Karpas-422 (cell line): ENCODE measurements at regions not wholly inside any gene's neighbourhood (a gene's known extent, or its start where the extent isn't known, plus 50 kb on each side); places are given as distances from the start of the nearest gene placed in this dataset.

Experiments
- DNase-seq: peaks from one replicate; pipeline ENCODE4 v3.0.0-alpha.2; 2015
- H2AFZ ChIP-seq: fragments of 200-600 bp; sonication (generic); 2 replicates; pipeline ENCODE4 v1.6.1; 2014; ENCODE audit warnings: antibody characterized with exemption, low read length, mixed read lengths
- H3K27ac ChIP-seq: fragments of 200-600 bp; sonication (generic); 2 replicates; pipeline ENCODE4 v1.5.1; 2014; ENCODE audit warnings: mild to moderate bottlenecking, low read length, moderate library complexity
- H3K27me3 ChIP-seq: fragments of 200-600 bp; sonication (generic); 2 replicates; pipeline ENCODE4 v1.6.1; 2014; ENCODE audit warnings: low read length, mixed read lengths
- H3K36me3 ChIP-seq: fragments of 200-600 bp; sonication (generic); 2 replicates; pipeline ENCODE4 v1.6.1; 2014; ENCODE audit warnings: low read length, mixed read lengths; ENCODE audit not compliant: insufficient read depth
- H3K4me1 ChIP-seq: fragments of 200-600 bp; sonication (generic); 2 replicates; pipeline ENCODE4 v1.6.1; 2014; ENCODE audit warnings: mild to moderate bottlenecking, low read length, mixed read lengths
- H3K4me2 ChIP-seq: fragments of 200-600 bp; sonication (generic); 2 replicates; pipeline ENCODE4 v1.6.1; 2014; ENCODE audit warnings: low read length, low read depth, mild to moderate bottlenecking; ENCODE audit not compliant: poor library complexity, severe bottlenecking
- H3K4me3 ChIP-seq: fragments of 200-600 bp; sonication (generic); 2 replicates; pipeline ENCODE4 v1.5.1; 2014; ENCODE audit warnings: mild to moderate bottlenecking, antibody characterized with exemption, low read length, mixed read lengths
- H3K79me2 ChIP-seq: fragments of 200-600 bp; sonication (generic); 2 replicates; pipeline ENCODE4 v1.6.1; 2014; ENCODE audit warnings: mild to moderate bottlenecking, low read length, mixed read lengths
- H3K9ac ChIP-seq: fragments of 200-600 bp; sonication (generic); 2 replicates; pipeline ENCODE4 v1.6.0; 2014; ENCODE audit warnings: low read length
- H3K9me2 ChIP-seq: fragments of 200-600 bp; sonication (generic), shearing (Covaris generic); replicated peaks from 2 replicates; pipeline ENCODE4 v1.6.0; 2014; ENCODE audit warnings: mild to moderate bottlenecking, low read length, moderate library complexity; ENCODE audit not compliant: insufficient read depth
- H3K9me3 ChIP-seq: fragments of 300-700, 200-600 bp; sonication (generic); 2 replicates; pipeline ENCODE4 v1.6.1; 2014; ENCODE audit warnings: low read length, mixed read lengths
- H4K20me1 ChIP-seq: fragments of 200-600 bp; sonication (generic); 2 replicates; pipeline ENCODE4 v1.6.1; 2014; ENCODE audit warnings: mild to moderate bottlenecking, antibody characterized with exemption, low read length, low read depth; ENCODE audit not compliant: insufficient read depth

DNA sequence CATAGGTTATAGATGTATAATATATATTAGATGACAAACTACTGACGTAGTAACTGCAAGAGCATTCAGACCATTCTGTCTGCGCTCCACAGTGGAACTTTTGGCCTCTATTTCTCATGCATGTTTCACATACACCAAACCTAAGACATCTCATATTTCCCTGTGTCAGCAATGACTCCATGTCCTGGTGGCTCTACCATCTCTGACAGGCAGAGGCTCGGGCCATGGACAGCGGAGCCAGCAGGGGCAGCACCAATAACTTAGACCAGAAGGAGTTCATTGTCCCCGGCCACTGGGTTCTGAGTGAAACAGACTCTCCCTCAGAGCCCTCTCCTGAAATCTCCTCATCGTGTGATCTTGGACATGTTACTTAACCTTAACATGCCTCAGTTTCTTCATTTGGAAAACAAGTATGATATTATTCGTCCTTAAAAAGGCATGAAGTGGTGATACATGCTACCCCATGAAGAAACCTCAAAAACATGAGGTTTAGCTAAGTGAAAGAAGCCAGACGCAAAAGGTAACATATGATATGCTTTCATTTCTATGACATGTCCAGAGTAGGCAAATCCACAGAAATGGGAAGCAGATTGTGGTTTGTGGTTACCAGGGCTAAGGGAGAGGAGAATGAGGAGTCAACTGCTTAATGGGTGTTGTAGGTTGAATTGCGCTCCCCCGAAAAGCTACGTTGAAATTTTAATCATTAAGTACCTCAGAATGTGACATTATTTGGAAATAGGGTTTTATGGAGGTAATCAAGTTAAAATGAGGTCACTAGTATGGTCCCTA, 564.0 kb upstream of the JARID2 start:
- Histone ChIP-seq H3K27ac (no peak overlapping the region), H3K4me2 (no peak overlapping the region), H4K20me1 (no peaks in the 10 kb centered on the region), H3K9ac (no peak overlapping the region), H3K36me3 (no peaks in the 10 kb centered on the region), H3K79me2 (no peaks in the 10 kb centered on the region), H3K27me3 (no peaks in the 10 kb centered on the region), H3K9me2 (no peaks in the 10 kb centered on the region), H3K9me3 (no peaks in the 10 kb centered on the region), H3K4me1 (no peaks in the 10 kb centered on the region), H2AFZ (no peak overlapping the region), H3K4me3 (no peak overlapping the region)
- no peak for DNase-seq

DNA sequence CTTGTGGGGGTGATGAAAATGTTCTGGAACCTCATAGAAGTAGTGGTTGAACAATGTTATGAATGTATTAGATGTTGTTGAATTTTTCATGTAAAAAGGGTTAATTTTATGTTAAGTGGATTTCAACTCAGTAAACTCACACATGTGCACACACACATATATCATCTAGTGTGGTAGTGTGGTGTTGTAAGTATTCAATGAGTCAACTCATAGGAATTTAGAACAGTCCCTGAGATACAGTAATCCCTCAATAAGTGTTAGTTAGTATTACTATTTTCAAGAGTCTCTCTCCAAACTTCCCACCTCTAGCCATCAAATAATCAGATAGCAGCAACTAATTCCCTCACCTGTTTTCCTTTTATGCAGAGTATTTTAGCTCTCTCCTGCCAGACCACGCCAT, 563.1 kb upstream of the JARID2 start:
- H4K20me1 ChIP-seq, result no peaks in the 10 kb centered on the region
- no peak for DNase-seq

DNA sequence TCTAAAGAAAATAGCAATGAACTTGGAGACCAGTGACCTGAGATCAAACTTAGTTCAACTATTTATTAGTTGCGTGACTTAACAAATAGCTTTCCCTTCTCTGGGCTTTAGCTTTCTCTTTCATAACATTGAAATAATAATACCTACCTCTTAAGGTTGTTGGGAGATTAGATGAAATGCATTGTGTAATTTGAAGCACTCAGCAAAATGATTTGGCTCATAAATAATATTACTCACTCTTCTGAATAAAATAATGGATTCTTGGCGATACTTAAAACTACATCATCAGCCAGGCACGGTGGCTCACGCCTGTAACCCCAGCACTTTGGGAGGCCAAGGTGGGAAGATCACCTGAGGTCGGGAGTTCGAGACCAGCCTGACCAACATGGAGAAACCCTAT, 556.2 kb upstream of the JARID2 start:
- H3K4me2 ChIP-seq, result no peak overlapping the region
- no peaks in the 10 kb centered on the region for H3K79me2 ChIP-seq
- no peak overlapping the region for H2AFZ ChIP-seq
- H3K9me2 ChIP-seq, result no peaks in the 10 kb centered on the region
- no peaks in the 10 kb centered on the region for H4K20me1 ChIP-seq
- no peak overlapping the region for H3K4me3 ChIP-seq
- 0 out of 2 replicates have a peak, but pooled peaks cover 3% of the 10 kb centered on the region for H3K27me3 ChIP-seq
- no peak overlapping the region for H3K27ac ChIP-seq
- no peak overlapping the region for H3K9ac ChIP-seq
- H3K9me3 ChIP-seq, result no peaks in the 10 kb centered on the region
- H3K4me1 ChIP-seq, result no peaks in the 10 kb centered on the region
- DNase-seq, result no peak
- H3K36me3 ChIP-seq, result no peaks in the 10 kb centered on the region

More for the DNA sequence above, 563.1 kb upstream of the JARID2 start:
- no peaks in the 10 kb centered on the region for H3K36me3 ChIP-seq
- no peaks in the 10 kb centered on the region for H3K9me3 ChIP-seq
- no peak overlapping the region for H3K4me3 ChIP-seq
- no peak overlapping the region for H3K9ac ChIP-seq
- H3K4me1 ChIP-seq, result no peaks in the 10 kb centered on the region
- no peaks in the 10 kb centered on the region for H3K27me3 ChIP-seq
- H3K79me2 ChIP-seq, result no peaks in the 10 kb centered on the region
- no peak overlapping the region for H2AFZ ChIP-seq
- no peak overlapping the region for H3K27ac ChIP-seq
- no peak overlapping the region for H3K4me2 ChIP-seq
- H3K9me2 ChIP-seq, result no peaks in the 10 kb centered on the region

DNA sequence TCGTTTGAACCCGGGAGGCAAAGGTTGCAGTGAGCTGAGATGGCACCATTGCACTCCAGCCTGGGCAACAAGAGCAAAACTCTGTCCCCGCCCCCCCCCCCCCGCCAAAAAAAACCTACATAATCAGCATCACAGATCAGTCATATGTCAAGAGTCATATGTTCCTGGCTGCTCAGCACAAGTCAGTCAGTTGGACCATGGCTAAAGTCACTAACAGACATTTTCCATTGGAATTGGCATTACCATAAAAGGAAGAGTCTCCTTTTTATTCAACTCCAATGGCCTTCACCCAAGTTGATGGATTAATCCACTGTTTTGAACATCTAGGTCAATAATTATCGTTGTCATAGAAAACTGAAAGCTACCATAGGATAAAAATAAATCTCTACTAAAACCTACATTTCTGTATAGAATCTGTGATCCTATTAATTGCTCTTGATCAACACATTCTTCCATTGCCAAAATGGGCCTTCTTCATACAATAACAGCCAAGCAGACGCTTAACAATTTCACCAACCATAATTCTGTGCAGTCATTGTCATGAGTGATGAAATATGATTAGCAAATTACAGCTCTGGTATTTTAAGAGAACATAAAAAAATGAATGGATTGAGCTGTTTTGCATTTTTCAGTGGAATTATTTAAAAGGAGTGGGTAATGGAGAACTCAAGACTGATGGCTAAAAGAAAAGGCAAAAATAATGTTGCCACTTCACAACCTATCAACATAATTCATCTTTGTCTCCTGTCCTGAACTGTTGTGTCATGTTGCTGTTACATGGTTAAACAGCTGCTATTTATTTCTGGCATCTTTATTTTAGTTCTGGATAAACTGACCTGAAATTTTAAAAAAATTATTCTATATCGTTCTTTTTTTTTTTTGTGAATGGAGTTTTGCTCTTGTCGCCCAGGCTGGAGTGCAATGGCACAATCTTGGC, 555.5 kb upstream of the JARID2 start:
- H3K4me1 ChIP-seq, result no peaks in the 10 kb centered on the region
- H3K36me3 ChIP-seq, result no peaks in the 10 kb centered on the region
- no peak overlapping the region for H3K4me2 ChIP-seq
- no peak for DNase-seq
- H3K79me2 ChIP-seq, result no peaks in the 10 kb centered on the region
- H2AFZ ChIP-seq, result no peak overlapping the region
- no peaks in the 10 kb centered on the region for H3K9me2 ChIP-seq
- H3K4me3 ChIP-seq, result no peak overlapping the region
- no peaks in the 10 kb centered on the region for H4K20me1 ChIP-seq
- H3K9me3 ChIP-seq, result no peaks in the 10 kb centered on the region
- H3K27ac ChIP-seq, result no peak overlapping the region
- H3K27me3 ChIP-seq, result 0 out of 2 replicates have a peak, but pooled peaks cover 3% of the 10 kb centered on the region
- H3K9ac ChIP-seq, result no peak overlapping the region

DNA sequence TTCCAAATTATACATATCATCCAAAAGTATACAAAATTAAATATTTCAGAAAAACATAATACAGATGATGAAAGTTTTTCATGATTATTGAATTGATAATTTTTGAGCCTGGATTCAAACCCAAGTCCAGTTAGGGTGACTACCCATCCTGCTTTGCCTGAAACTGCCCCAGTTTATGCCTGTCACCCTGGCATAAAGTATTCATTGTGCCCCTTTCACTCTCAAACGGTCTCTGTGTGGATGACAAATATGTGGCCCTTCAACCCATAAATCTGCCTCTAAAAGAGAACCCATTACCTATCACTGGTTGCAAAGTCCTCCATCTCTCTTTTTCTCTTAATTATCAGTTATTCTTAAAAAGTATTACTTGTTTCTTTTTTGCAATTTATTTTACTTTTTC, 553.7 kb upstream of the JARID2 start:
- H3K27ac ChIP-seq, result no peak overlapping the region
- H2AFZ ChIP-seq, result no peak overlapping the region
- no peaks in the 10 kb centered on the region for H4K20me1 ChIP-seq
- 0 out of 2 replicates have a peak, but pooled peaks cover 3% of the 10 kb centered on the region for H3K27me3 ChIP-seq
- H3K9ac ChIP-seq, result no peak overlapping the region
- no peaks in the 10 kb centered on the region for H3K9me2 ChIP-seq
- H3K36me3 ChIP-seq, result no peaks in the 10 kb centered on the region
- H3K79me2 ChIP-seq, result no peaks in the 10 kb centered on the region
- H3K4me1 ChIP-seq, result no peaks in the 10 kb centered on the region
- H3K4me2 ChIP-seq, result no peak overlapping the region
- no peak for DNase-seq
- no peak overlapping the region for H3K4me3 ChIP-seq
- no peaks in the 10 kb centered on the region for H3K9me3 ChIP-seq

DNA sequence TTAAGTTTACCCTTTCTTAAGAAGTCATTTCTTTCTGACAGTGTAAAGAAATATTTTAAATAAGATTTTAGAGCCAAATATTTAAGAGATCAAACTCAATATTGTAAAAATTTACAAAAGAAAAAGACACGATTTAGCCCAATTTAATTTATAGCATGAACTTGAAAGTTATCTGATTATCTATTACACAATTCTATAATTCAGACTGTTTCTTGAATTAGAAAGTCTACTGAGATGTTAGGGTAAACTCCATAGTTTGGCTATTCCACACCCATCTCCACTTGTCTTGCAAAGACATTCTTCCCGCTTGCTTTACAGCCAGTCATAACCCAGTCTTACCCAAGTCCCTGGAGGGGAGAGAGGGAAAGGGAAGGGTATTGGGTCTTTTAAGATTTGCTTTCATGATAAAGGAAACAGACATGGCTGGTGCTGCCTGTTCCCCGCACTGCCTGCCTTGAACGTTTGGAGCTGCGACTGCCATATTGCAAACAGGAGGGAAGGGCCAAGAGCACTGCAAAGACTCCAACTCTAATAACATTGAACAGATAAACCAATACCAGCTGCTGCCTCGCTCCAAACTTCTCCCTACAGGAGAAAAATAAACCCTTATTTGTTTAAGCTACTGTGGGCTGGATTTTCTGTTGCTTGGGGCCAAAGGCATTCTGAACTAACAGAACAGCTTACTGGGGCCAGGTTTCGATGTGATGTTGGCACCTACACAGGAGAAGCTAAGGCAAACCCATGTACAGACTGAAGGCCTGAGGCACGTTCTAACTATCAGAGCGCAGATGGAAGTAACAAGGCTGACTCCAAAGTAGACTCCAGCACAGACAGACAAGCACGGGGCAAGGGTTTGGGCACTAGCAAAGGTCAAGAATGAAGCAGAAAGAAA, 552.3 kb upstream of the JARID2 start:
- Histone ChIP-seq H3K27me3 (0 out of 2 replicates have a peak, but pooled peaks cover 3% of the 10 kb centered on the region), H3K4me2 (no peak overlapping the region), H3K9me2 (no peaks in the 10 kb centered on the region), H4K20me1 (no peaks in the 10 kb centered on the region), H3K36me3 (no peaks in the 10 kb centered on the region), H2AFZ (no peak overlapping the region), H3K4me3 (no peak overlapping the region), H3K4me1 (no peaks in the 10 kb centered on the region), H3K9ac (no peak overlapping the region), H3K79me2 (no peaks in the 10 kb centered on the region), H3K27ac (no peak overlapping the region), H3K9me3 (no peaks in the 10 kb centered on the region)
- no peak for DNase-seq

DNA sequence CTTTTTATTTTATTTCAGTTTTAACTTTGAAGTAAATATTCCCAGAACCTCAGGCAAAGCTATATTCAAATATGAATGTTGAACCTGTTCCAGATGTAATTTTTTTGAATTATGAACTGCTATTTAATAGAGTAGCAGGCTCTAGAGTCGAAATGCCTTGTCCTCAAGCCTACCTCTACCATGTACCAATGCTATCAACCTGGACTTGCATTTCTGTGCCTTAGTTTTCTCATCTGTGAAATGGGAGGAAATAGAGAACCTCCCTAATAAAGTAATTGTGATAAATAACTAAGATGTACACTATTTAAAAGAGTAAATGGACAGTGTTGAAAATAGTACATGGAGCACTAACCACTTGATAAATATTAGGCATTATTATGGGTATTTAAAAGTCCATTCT, 551.6 kb upstream of the JARID2 start:
- H2AFZ ChIP-seq, result no peak overlapping the region
- no peaks in the 10 kb centered on the region for H3K4me1 ChIP-seq
- H4K20me1 ChIP-seq, result no peaks in the 10 kb centered on the region
- no peak overlapping the region for H3K4me2 ChIP-seq
- no peaks in the 10 kb centered on the region for H3K36me3 ChIP-seq
- H3K27ac ChIP-seq, result no peak overlapping the region
- H3K27me3 ChIP-seq, result 0 out of 2 replicates have a peak, but pooled peaks cover 3% of the 10 kb centered on the region
- no peak overlapping the region for H3K9ac ChIP-seq
- no peaks in the 10 kb centered on the region for H3K9me3 ChIP-seq
- no peaks in the 10 kb centered on the region for H3K79me2 ChIP-seq
- no peak overlapping the region for H3K4me3 ChIP-seq
- H3K9me2 ChIP-seq, result no peaks in the 10 kb centered on the region
- no peak for DNase-seq
